Gastrocnemius medialis (tissue), 4 donors: ENCODE measurements at regions not wholly inside any gene's neighbourhood (a gene's known extent, or its start where the extent isn't known, plus 50 kb on each side); places are given as distances from the start of the nearest gene placed in this dataset.

ENCODE experiments used
- ATAC-seq, 2 donors: fragments of 150-250 bp; one replicate each; pipeline ENCODE4 v1.9.1; 2016
- DNase-seq, 2 donors: peaks; one replicate each; pipeline ENCODE4 v3.0.0-alpha.2; 2019
- H3K27ac ChIP-seq, 4 donors: fragments of 200-600 bp; sonication (generic); 1 replicate in 1 of 4; 2 replicates in 3 of 4; pipeline ENCODE4 v1.5.1; 2016 to 2018; ENCODE audit warnings: mild to moderate bottlenecking in 2 of 4, moderate library complexity in 1 of 4
- H3K27me3 ChIP-seq, 3 donors: fragments of 200-600 bp; sonication (generic) in 2 of 3; 1 replicate in 1 of 3; 2 replicates in 2 of 3; pipeline versions ENCODE4 v1.5.1 to v1.6.0; 2016 to 2019; ENCODE audit warnings: mild to moderate bottlenecking in 1 of 3, moderate library complexity in 1 of 3
- H3K36me3 ChIP-seq, 2 donors: fragments of 200-600 bp; sonication (generic) in 1 of 2; one replicate each; pipeline ENCODE4 v1.5.1; 2017 to 2018
- H3K4me1 ChIP-seq, 2 donors: fragments of 200-600 bp; sonication (generic) in 1 of 2; one replicate each; pipeline ENCODE4 v1.5.1; 2016 to 2017; ENCODE audit warnings: mild to moderate bottlenecking in 2 of 2
- H3K4me3 ChIP-seq, 4 donors: fragments of 200-600 bp; sonication (generic) in 3 of 4; 1 replicate in 1 of 4; 2 replicates in 3 of 4; pipeline ENCODE4 v1.5.1; 2016 to 2019; ENCODE audit warnings: mild to moderate bottlenecking in 2 of 4
- H3K9me3 ChIP-seq, 3 donors: fragments of 200-600 bp; sonication (generic) in 2 of 3; 1 replicate in 1 of 3; 2 replicates in 2 of 3; pipeline ENCODE4 v1.5.1; 2016 to 2019
- CTCF ChIP-seq, 5 experiments: fragments of 450-650 bp in 3 of 5; fragments of 200-600 bp in 2 of 5; sonication (generic) in 2 of 5; IDR thresholded peaks in 4 of 5; conservative IDR thresholded peaks in 1 of 5; 1 replicate in 4 of 5; 2 replicates in 1 of 5; pipeline ENCODE4 v1.5.1; 2016 to 2019; ENCODE audit warnings: antibody characterized with exemption in 5 of 5, mild to moderate bottlenecking in 3 of 5, moderate library complexity in 3 of 5
- POLR2A ChIP-seq, 2 donors: fragments of 450-650 bp; IDR thresholded peaks; one replicate each; pipeline ENCODE4 v1.6.1; 2017; ENCODE audit warnings: antibody characterized with exemption in 2 of 2, mild to moderate bottlenecking in 2 of 2, moderate library complexity in 2 of 2
- in situ Hi-C, 4 donors: fragments of 200-750 bp; cut with MboI; loops; one replicate each; pipeline versions ENCODE4 v1.15.0 to v1.8.0; 2017; ENCODE audit warnings: low sequenced_read_pairs in 4 of 4
- intact Hi-C: fragments of 100-400 bp; cut with DNase I; formaldehyde crosslinking; loops from one replicate; pipeline ENCODE4 v1.15.1; 2023; ENCODE audit warnings: low total_unique reads

- DNase-seq (no peak), ATAC-seq (no peak)
- Histone ChIP-seq H3K27ac (no peak overlapping the region), H3K9me3 (no peaks in the 10 kb centered on the region), H3K4me3 (no peak overlapping the region), H3K27me3 (no peaks in the 10 kb centered on the region), H3K36me3 (no peaks in the 10 kb centered on the region), H3K4me1 (no peaks in the 10 kb centered on the region)
- intact Hi-C loops = no loop called here
- in situ Hi-C loops = no loop called here
- TF ChIP-seq CTCF (IDR thresholded peaks at IDR 0.05 in 4 of 5, conservative IDR thresholded peaks at IDR 0.05 in 1 of 5) = no peak
Observed at GRCh38 chr4:189278597-189279165, 662.0 kb upstream of the FRG1 start.

GRCh38 chr4:189279188-189279587 is 661.5 kb upstream of the FRG1 start:
- H3K27me3 ChIP-seq = no peaks in the 10 kb centered on the region
- H3K36me3 ChIP-seq = no peaks in the 10 kb centered on the region
- no peak overlapping the region for H3K27ac ChIP-seq
- intact Hi-C loops (no loop called here), in situ Hi-C loops (no loop called here)
- H3K4me1 ChIP-seq = no peaks in the 10 kb centered on the region
- ATAC-seq (no peak), DNase-seq (no peak)
- no peak for TF ChIP-seq CTCF (IDR thresholded peaks at IDR 0.05 in 4 of 5, conservative IDR thresholded peaks at IDR 0.05 in 1 of 5)
- TF ChIP-seq POLR2A (IDR thresholded peaks at IDR 0.05) = no peak
- H3K4me3 ChIP-seq = no peak overlapping the region
- no peaks in the 10 kb centered on the region for H3K9me3 ChIP-seq

GRCh38 chr4:189285377-189285776 is 655.3 kb upstream of the FRG1 start:
- no peak for DNase-seq
- Histone ChIP-seq H3K4me1 (no peaks in the 10 kb centered on the region), H3K9me3 (no peaks in the 10 kb centered on the region), H3K36me3 (no peaks in the 10 kb centered on the region), H3K4me3 (no peak overlapping the region), H3K27me3 (no peaks in the 10 kb centered on the region), H3K27ac (no peak overlapping the region)
- no peak for ATAC-seq
- in situ Hi-C loops (no loop called here), intact Hi-C loops (no loop called here)
- TF ChIP-seq POLR2A (IDR thresholded peaks at IDR 0.05) (no peak), CTCF (IDR thresholded peaks at IDR 0.05 in 4 of 5, conservative IDR thresholded peaks at IDR 0.05 in 1 of 5) (no peak)

GRCh38 chr4:189291939-189292338 is 648.7 kb upstream of the FRG1 start:
- intact Hi-C loops (no loop called here), in situ Hi-C loops (no loop called here)
- Histone ChIP-seq H3K4me3 (no peak overlapping the region), H3K36me3 (no peaks in the 10 kb centered on the region), H3K27me3 (no peaks in the 10 kb centered on the region), H3K9me3 (no peaks in the 10 kb centered on the region), H3K27ac (no peak overlapping the region), H3K4me1 (no peaks in the 10 kb centered on the region)
- no peak for TF ChIP-seq POLR2A (IDR thresholded peaks at IDR 0.05)
- ATAC-seq (no peak), DNase-seq (no peak)

GRCh38 chr4:189293459-189293858 is 647.2 kb upstream of the FRG1 start:
- H3K27ac ChIP-seq = no peak overlapping the region
- TF ChIP-seq CTCF (IDR thresholded peaks at IDR 0.05 in 4 of 5, conservative IDR thresholded peaks at IDR 0.05 in 1 of 5) (no peak), POLR2A (IDR thresholded peaks at IDR 0.05) (no peak)
- H3K4me3 ChIP-seq = no peak overlapping the region
- ATAC-seq (no peak), DNase-seq (no peak)
- no peaks in the 10 kb centered on the region for H3K9me3 ChIP-seq
- no peaks in the 10 kb centered on the region for H3K36me3 ChIP-seq
- in situ Hi-C loops (no loop called here), intact Hi-C loops (no loop called here)
- no peaks in the 10 kb centered on the region for H3K27me3 ChIP-seq
- no peaks in the 10 kb centered on the region for H3K4me1 ChIP-seq
